ENCODE measurements at regions not wholly inside any gene's neighbourhood (a gene's known extent, or its start where the extent isn't known, plus 50 kb on each side); places are given as distances from the start of the nearest gene placed in this dataset.

DNA sequence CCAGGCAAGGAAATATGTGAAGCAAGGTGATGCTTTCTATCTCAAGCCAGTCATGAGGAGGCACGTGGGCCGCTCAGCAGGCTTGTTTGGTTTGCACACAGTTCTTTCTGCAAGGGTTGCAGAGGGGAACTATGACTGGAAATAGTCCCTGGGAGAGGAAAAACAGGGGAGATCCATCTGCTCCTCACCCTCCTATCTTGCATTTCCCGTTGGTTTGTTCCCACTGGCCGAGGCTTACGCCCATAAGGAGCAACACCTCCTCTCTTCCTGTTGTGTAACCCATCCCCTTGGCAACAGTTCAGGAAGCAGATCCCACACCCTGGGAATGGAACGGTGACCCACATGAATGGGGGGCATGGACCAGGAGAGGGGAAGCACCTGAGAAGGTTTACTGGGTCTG, 72.1 kb upstream of the MAGI1 start:
- no peak for DNase-seq (ENCODE audit: low read depth)

DNA sequence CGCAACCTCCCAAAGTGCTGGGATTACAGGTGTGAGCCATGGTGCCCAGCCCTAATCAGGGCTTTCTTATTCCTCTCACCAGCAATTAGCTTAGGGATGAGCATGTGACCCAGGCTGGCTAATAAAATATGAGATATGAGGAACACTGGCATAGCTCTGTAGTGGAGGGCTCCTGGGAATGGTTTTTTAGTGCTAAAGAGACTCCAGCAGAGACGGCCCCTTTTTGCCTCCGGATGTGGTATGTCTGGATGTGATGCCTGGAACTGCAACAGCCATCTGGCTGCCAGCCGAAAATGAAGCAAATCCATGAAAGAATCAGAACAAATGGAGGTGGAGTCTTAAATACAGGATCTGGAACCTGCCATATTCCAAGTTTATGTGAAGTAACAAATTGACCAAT, 69.1 kb upstream of the MAGI1 start:
- TF ChIP-seq, protein P1, sequence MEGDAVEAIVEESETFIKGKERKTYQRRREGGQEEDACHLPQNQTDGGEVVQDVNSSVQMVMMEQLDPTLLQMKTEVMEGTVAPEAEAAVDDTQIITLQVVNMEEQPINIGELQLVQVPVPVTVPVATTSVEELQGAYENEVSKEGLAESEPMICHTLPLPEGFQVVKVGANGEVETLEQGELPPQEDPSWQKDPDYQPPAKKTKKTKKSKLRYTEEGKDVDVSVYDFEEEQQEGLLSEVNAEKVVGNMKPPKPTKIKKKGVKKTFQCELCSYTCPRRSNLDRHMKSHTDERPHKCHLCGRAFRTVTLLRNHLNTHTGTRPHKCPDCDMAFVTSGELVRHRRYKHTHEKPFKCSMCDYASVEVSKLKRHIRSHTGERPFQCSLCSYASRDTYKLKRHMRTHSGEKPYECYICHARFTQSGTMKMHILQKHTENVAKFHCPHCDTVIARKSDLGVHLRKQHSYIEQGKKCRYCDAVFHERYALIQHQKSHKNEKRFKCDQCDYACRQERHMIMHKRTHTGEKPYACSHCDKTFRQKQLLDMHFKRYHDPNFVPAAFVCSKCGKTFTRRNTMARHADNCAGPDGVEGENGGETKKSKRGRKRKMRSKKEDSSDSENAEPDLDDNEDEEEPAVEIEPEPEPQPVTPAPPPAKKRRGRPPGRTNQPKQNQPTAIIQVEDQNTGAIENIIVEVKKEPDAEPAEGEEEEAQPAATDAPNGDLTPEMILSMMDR (conservative IDR thresholded peaks at IDR 0.05; ENCODE audit: low read depth, low read length) = no peak
- DNase-seq (ENCODE audit: low read depth) = no peak
- no peak overlapping the region for H3K4me3 ChIP-seq (ENCODE audit: low read depth, low read length)

More for the DNA sequence above, 72.1 kb upstream of the MAGI1 start:
- no peak overlapping the region for H3K4me3 ChIP-seq (ENCODE audit: low read depth, low read length)
- TF ChIP-seq, protein P1 (conservative IDR thresholded peaks at IDR 0.05; ENCODE audit: low read depth, low read length) = no peak

DNA sequence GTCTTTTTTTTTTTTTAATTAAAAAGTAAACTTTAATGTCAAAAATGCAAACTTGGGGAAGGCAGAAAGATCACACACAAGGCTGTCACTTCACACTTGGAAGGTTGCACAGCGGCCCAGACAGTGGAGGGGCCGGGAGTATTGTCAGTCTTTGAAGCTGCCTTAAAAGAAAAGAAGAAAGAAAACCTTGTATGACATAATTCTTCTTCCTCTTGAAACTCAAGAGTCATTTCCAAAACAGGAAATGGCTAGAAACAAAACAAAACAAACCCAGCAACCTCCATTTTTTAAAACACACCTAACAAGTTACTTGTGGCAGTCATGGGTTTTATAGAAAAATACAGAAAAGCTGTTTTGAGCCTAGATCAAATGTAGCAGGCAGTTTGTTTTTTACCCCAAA, 68.1 kb upstream of the MAGI1 start:
- no peak overlapping the region for H3K4me3 ChIP-seq (ENCODE audit: low read depth, low read length)
- no peak for DNase-seq (ENCODE audit: low read depth)
- TF ChIP-seq, protein P1 (conservative IDR thresholded peaks at IDR 0.05; ENCODE audit: low read depth, low read length) = no peak

GRCh38 chr3:66104535-66104934, 65.8 kb upstream of the MAGI1 start:
- no peak overlapping the region for H3K4me3 ChIP-seq (ENCODE audit: low read depth, low read length)
- TF ChIP-seq, protein P1 (conservative IDR thresholded peaks at IDR 0.05; ENCODE audit: low read depth, low read length) = no peak
- DNase-seq (ENCODE audit: low read depth) = no peak

- TF ChIP-seq, protein P1 (conservative IDR thresholded peaks at IDR 0.05; ENCODE audit: low read depth, low read length) = no peak
- no peak for DNase-seq (ENCODE audit: low read depth)
- H3K4me3 ChIP-seq (ENCODE audit: low read depth, low read length) = no peak overlapping the region
These were observed 65.0 kb upstream of the MAGI1 start for GRCh38 chr3:66103729-66104128.

GRCh38 chr3:66101901-66102300, 63.2 kb upstream of the MAGI1 start:
- TF ChIP-seq, protein P1 (conservative IDR thresholded peaks at IDR 0.05; ENCODE audit: low read depth, low read length) = no peak
- DNase-seq (ENCODE audit: low read depth) = no peak
- no peak overlapping the region for H3K4me3 ChIP-seq (ENCODE audit: low read depth, low read length)

DNA sequence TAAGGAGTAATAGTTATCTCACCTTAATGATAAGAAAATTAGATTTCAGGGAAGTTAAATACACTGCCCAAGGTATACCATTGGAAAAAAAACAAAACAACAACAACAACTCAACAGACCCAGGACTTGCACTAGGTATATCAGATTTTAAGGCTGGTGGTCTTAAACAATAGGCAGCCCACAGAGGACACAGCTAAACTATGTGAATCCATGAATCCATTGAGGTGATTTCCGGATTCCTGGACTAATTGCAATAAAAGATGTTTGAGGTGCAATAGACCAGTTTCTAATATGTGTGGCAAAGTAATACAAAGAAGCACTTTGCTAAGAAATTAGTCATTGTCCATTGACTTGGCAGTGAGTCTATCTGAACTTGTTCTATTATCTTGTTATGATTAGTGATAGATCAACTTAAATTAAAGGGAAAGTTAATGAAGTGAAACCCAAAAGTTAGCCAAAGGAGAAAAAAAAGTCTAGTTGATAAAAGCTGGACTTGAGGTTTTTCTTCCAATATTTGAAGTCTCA, 60.9 kb upstream of the MAGI1 start:
- TF ChIP-seq, protein P1 (conservative IDR thresholded peaks at IDR 0.05; ENCODE audit: low read depth, low read length) = no peak
- H3K4me3 ChIP-seq (ENCODE audit: low read depth, low read length) = no peak overlapping the region
- no peak for DNase-seq (ENCODE audit: low read depth)

All from epithelial cell of proximal tubule (primary cell).